ENCODE measurements at regions not wholly inside any gene's neighbourhood (a gene's known extent, or its start where the extent isn't known, plus 50 kb on each side); places are given as distances from the start of the nearest gene placed in this dataset.

DNA sequence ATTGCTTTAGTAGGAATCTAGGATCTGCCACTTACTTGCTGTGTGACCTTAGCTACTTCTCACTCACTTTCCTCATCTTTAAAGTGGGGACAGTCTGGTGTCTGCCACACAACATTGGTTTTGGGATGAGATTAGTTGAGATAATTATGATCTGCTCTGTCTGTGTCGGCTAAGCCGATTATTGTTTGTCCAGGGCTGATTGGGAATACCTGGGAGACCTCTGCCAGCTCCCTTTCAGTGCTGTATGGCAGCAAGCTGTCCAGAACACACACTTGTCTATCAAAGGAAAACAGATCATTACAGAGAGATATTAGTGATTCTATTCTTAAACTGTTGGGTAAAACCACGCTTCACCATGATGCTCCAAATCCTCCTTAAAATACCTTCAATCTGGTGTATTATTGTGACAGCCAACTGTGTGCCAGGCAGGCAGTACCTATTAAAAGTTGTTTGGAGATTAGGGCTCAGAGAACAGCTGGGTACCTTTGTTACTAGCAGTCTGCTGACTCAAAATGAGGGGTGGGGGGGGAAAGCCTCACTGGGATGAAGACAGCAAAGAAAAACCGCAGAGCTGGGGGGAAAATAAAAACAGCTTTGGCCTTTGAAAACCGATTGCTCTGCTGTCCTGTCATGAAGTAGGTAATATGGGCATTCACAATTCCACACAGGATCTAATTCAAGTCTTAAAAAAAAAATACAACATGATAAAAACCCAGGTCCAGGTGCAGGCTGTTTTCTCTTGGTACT lies 458.4 kb upstream of the C9orf72 start:
- H2AFZ ChIP-seq (replicated peaks; ENCODE audit: low read length, poor library complexity) = no peak overlapping the region
- no CpG with 5 or more reads among the region's 5 CpGs for WGBS, 2 experiments (ENCODE audit: extremely low coverage in 2 of 2, insufficient read length in 1 of 2)
- no peaks in the 10 kb centered on the region for H3K4me1 ChIP-seq (ENCODE audit: control insufficient read depth, insufficient read depth, low read length)
- dilution Hi-C loops (cut with HindIII; ENCODE audit: low sequenced_read_pairs, unreplicated experiment) (no loop called here), intact Hi-C loops (cut with micrococcal nuclease) (no loop called here), in situ Hi-C loops (cut with MboI; ENCODE audit: low sequenced_read_pairs) (no loop called here)
- H3K36me3 ChIP-seq (ENCODE audit: control insufficient read depth, insufficient read depth, low read length) = no peaks in the 10 kb centered on the region
- no TSS peak for BruUV-seq (replicated peaks)
- no peaks in the 10 kb centered on the region for H4K20me1 ChIP-seq (ENCODE audit: insufficient read depth, low read length)
- ATAC-seq (ENCODE audit: low read depth) (no peak), DNase-seq (no peak)
- H2BK20ac ChIP-seq (ENCODE audit: low read depth, low read length) = no peak overlapping the region
- H3K23ac ChIP-seq (ENCODE audit: low read depth, low read length) = no peak overlapping the region
- H2BK5ac ChIP-seq (ENCODE audit: low read depth, low read length, poor library complexity, severe bottlenecking) = no peak overlapping the region
- no peak overlapping the region for H4K8ac ChIP-seq (ENCODE audit: low read depth in 2 of 2, low read length in 2 of 2)
- no peak overlapping the region for H3K27ac ChIP-seq (ENCODE audit: insufficient read depth, low read length)
- H3K27me3 ChIP-seq (ENCODE audit: control insufficient read depth, insufficient read depth, low read length) = no peaks in the 10 kb centered on the region
- ChIA-PET POLR2A (ENCODE audit: unreplicated experiment) (no interaction called here), CTCF (no interaction called here)
- no peaks in the 10 kb centered on the region for H3K79me1 ChIP-seq (ENCODE audit: low read depth in 1 of 2, low read length in 2 of 2)
- no peaks in the 10 kb centered on the region for H3K9me1 ChIP-seq (ENCODE audit: insufficient read depth, low read length)
- no peak overlapping the region for H3K56ac ChIP-seq (ENCODE audit: extremely low read depth, insufficient read depth, low read length)
- no peak overlapping the region for H3K18ac ChIP-seq (ENCODE audit: low read depth, low read length)
- H4K5ac ChIP-seq (ENCODE audit: low read depth, low read length) = no peak overlapping the region
- no peak overlapping the region for H2BK120ac ChIP-seq (ENCODE audit: low read depth, low read length)
- no peak overlapping the region for H2BK15ac ChIP-seq (ENCODE audit: low read depth, low read length)
- no peak for TF ChIP-seq FOS (IDR thresholded peaks at IDR 0.05; ENCODE audit: low read depth, low read length)
- TF ChIP-seq CEBPB (IDR thresholded peaks at IDR 0.05; ENCODE audit: low read depth, low read length) = no peak
- no peak for TF ChIP-seq CHD1 (IDR thresholded peaks at IDR 0.05; ENCODE audit: low read depth, low read length)
- TF ChIP-seq POLR2A (IDR thresholded peaks at IDR 0.05; ENCODE audit: low read depth, low read length) = no peak
- no peak for TF ChIP-seq NFE2L2 (IDR thresholded peaks at IDR 0.05; ENCODE audit: low read depth, low read length)
- no peak for TF ChIP-seq BHLHE40 (IDR thresholded peaks at IDR 0.05; ENCODE audit: low read depth, low read length)
- no peak for TF ChIP-seq RFX5 (IDR thresholded peaks at IDR 0.05; ENCODE audit: low read depth, low read length)
- TF ChIP-seq RCOR1 (IDR thresholded peaks at IDR 0.05; ENCODE audit: insufficient replicate concordance, low read length) = no peak
- TF ChIP-seq MAFK (IDR thresholded peaks at IDR 0.05; ENCODE audit: low read depth, low read length) = no peak
- TF ChIP-seq, protein P1, sequence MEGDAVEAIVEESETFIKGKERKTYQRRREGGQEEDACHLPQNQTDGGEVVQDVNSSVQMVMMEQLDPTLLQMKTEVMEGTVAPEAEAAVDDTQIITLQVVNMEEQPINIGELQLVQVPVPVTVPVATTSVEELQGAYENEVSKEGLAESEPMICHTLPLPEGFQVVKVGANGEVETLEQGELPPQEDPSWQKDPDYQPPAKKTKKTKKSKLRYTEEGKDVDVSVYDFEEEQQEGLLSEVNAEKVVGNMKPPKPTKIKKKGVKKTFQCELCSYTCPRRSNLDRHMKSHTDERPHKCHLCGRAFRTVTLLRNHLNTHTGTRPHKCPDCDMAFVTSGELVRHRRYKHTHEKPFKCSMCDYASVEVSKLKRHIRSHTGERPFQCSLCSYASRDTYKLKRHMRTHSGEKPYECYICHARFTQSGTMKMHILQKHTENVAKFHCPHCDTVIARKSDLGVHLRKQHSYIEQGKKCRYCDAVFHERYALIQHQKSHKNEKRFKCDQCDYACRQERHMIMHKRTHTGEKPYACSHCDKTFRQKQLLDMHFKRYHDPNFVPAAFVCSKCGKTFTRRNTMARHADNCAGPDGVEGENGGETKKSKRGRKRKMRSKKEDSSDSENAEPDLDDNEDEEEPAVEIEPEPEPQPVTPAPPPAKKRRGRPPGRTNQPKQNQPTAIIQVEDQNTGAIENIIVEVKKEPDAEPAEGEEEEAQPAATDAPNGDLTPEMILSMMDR (conservative IDR thresholded peaks at IDR 0.05; ENCODE audit: low read depth, low read length) = no peak
- no peak for TF ChIP-seq MXI1 (IDR thresholded peaks at IDR 0.05; ENCODE audit: borderline replicate concordance, low read depth, low read length)
- TF ChIP-seq RAD21 (IDR thresholded peaks at IDR 0.05; ENCODE audit: low read length) = no peak
- no peak for TF ChIP-seq SMC3 (IDR thresholded peaks at IDR 0.05; ENCODE audit: low read depth, low read length)
- no peak for TF ChIP-seq MAZ (IDR thresholded peaks at IDR 0.05; ENCODE audit: borderline replicate concordance, low read depth, low read length)
- TF ChIP-seq, protein P2, sequence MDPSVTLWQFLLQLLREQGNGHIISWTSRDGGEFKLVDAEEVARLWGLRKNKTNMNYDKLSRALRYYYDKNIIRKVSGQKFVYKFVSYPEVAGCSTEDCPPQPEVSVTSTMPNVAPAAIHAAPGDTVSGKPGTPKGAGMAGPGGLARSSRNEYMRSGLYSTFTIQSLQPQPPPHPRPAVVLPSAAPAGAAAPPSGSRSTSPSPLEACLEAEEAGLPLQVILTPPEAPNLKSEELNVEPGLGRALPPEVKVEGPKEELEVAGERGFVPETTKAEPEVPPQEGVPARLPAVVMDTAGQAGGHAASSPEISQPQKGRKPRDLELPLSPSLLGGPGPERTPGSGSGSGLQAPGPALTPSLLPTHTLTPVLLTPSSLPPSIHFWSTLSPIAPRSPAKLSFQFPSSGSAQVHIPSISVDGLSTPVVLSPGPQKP (IDR thresholded peaks at IDR 0.05; ENCODE audit: borderline replicate concordance, low read depth, low read length) = no peak
- TF ChIP-seq, protein P3, sequence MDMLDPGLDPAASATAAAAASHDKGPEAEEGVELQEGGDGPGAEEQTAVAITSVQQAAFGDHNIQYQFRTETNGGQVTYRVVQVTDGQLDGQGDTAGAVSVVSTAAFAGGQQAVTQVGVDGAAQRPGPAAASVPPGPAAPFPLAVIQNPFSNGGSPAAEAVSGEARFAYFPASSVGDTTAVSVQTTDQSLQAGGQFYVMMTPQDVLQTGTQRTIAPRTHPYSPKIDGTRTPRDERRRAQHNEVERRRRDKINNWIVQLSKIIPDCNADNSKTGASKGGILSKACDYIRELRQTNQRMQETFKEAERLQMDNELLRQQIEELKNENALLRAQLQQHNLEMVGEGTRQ (IDR thresholded peaks at IDR 0.05; ENCODE audit: low read depth, low read length) = no peak
- H3K9ac ChIP-seq (ENCODE audit: low read depth, low read length) = no peak overlapping the region
- H3K14ac ChIP-seq (replicated peaks; ENCODE audit: low read depth, low read length) = no peak overlapping the region
- H2AK9ac ChIP-seq (replicated peaks; ENCODE audit: low read depth, low read length, poor library complexity) = no peak overlapping the region
- H3K4me3 ChIP-seq (ENCODE audit: insufficient read depth, low read depth, low read length) = no peak overlapping the region
- no peak overlapping the region for H3K4ac ChIP-seq (ENCODE audit: low read depth, low read length)
- H4K91ac ChIP-seq (ENCODE audit: insufficient read depth, low read depth, low read length) = no peak overlapping the region
- H2AK5ac ChIP-seq (ENCODE audit: low read depth, low read length) = no peak overlapping the region
- H3K9me3 ChIP-seq (ENCODE audit: control insufficient read depth, insufficient read depth, low read length) = no peaks in the 10 kb centered on the region
- H3K4me2 ChIP-seq (ENCODE audit: low read depth, low read length) = no peak overlapping the region
